ENCODE measurements at regions not wholly inside any gene's neighbourhood (a gene's known extent, or its start where the extent isn't known, plus 50 kb on each side); places are given as distances from the start of the nearest gene placed in this dataset.

DNA sequence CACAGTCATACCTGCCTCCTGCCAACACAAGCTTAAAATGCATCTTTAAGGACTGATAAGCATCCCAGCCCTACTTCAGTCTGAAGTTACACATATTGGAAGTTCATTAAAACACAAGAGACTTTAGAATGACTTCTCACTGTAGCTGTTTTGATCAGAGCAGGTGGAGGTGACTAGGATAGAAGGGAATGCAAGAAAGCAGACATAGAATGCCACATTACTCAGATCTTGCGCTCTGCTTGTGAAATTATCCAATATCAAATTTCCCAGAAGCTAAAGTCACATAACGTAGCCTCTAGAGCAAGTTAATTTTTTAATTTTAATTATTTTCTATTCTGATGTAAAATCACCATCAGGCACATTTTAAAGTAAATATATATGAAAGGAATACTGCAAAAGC is 306.5 kb downstream of the PLOD2 start:
- H2AFZ ChIP-seq: no peak overlapping the region; the same call in 1 of the 2 replicates
- H3K27me3 ChIP-seq (ENCODE audit: insufficient read depth): no peaks in the 10 kb centered on the region
- TF ChIP-seq, protein P1, sequence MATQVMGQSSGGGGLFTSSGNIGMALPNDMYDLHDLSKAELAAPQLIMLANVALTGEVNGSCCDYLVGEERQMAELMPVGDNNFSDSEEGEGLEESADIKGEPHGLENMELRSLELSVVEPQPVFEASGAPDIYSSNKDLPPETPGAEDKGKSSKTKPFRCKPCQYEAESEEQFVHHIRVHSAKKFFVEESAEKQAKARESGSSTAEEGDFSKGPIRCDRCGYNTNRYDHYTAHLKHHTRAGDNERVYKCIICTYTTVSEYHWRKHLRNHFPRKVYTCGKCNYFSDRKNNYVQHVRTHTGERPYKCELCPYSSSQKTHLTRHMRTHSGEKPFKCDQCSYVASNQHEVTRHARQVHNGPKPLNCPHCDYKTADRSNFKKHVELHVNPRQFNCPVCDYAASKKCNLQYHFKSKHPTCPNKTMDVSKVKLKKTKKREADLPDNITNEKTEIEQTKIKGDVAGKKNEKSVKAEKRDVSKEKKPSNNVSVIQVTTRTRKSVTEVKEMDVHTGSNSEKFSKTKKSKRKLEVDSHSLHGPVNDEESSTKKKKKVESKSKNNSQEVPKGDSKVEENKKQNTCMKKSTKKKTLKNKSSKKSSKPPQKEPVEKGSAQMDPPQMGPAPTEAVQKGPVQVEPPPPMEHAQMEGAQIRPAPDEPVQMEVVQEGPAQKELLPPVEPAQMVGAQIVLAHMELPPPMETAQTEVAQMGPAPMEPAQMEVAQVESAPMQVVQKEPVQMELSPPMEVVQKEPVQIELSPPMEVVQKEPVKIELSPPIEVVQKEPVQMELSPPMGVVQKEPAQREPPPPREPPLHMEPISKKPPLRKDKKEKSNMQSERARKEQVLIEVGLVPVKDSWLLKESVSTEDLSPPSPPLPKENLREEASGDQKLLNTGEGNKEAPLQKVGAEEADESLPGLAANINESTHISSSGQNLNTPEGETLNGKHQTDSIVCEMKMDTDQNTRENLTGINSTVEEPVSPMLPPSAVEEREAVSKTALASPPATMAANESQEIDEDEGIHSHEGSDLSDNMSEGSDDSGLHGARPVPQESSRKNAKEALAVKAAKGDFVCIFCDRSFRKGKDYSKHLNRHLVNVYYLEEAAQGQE (IDR thresholded peaks at IDR 0.05; ENCODE audit: unreplicated experiment): no peak
- TF ChIP-seq ZNF114 (CRISPR knock-in tag; IDR thresholded peaks at IDR 0.05) (no peak), ZNF331 (CRISPR knock-in tag; IDR thresholded peaks at IDR 0.05; ENCODE audit: low read depth) (no peak), NANOG (IDR thresholded peaks at IDR 0.05; ENCODE audit: borderline replicate concordance) (no peak), JUNB (IDR thresholded peaks at IDR 0.05; ENCODE audit: unreplicated experiment) (no peak), CREB1 (CRISPR knock-in tag; IDR thresholded peaks at IDR 0.05; ENCODE audit: low read depth) (no peak), EZH2phosphoT487 (IDR thresholded peaks at IDR 0.05; ENCODE audit: unreplicated experiment) (no peak), POLR2AphosphoS5 (IDR thresholded peaks at IDR 0.05; ENCODE audit: low read depth) (no peak)
- TF ChIP-seq, protein P2, sequence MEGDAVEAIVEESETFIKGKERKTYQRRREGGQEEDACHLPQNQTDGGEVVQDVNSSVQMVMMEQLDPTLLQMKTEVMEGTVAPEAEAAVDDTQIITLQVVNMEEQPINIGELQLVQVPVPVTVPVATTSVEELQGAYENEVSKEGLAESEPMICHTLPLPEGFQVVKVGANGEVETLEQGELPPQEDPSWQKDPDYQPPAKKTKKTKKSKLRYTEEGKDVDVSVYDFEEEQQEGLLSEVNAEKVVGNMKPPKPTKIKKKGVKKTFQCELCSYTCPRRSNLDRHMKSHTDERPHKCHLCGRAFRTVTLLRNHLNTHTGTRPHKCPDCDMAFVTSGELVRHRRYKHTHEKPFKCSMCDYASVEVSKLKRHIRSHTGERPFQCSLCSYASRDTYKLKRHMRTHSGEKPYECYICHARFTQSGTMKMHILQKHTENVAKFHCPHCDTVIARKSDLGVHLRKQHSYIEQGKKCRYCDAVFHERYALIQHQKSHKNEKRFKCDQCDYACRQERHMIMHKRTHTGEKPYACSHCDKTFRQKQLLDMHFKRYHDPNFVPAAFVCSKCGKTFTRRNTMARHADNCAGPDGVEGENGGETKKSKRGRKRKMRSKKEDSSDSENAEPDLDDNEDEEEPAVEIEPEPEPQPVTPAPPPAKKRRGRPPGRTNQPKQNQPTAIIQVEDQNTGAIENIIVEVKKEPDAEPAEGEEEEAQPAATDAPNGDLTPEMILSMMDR (conservative IDR thresholded peaks at IDR 0.05; ENCODE audit: low read depth in 2 of 2): no peak
- TF ChIP-seq, protein P3, sequence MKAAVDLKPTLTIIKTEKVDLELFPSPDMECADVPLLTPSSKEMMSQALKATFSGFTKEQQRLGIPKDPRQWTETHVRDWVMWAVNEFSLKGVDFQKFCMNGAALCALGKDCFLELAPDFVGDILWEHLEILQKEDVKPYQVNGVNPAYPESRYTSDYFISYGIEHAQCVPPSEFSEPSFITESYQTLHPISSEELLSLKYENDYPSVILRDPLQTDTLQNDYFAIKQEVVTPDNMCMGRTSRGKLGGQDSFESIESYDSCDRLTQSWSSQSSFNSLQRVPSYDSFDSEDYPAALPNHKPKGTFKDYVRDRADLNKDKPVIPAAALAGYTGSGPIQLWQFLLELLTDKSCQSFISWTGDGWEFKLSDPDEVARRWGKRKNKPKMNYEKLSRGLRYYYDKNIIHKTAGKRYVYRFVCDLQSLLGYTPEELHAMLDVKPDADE (IDR thresholded peaks at IDR 0.05): no peak
- TF ChIP-seq, protein P4, sequence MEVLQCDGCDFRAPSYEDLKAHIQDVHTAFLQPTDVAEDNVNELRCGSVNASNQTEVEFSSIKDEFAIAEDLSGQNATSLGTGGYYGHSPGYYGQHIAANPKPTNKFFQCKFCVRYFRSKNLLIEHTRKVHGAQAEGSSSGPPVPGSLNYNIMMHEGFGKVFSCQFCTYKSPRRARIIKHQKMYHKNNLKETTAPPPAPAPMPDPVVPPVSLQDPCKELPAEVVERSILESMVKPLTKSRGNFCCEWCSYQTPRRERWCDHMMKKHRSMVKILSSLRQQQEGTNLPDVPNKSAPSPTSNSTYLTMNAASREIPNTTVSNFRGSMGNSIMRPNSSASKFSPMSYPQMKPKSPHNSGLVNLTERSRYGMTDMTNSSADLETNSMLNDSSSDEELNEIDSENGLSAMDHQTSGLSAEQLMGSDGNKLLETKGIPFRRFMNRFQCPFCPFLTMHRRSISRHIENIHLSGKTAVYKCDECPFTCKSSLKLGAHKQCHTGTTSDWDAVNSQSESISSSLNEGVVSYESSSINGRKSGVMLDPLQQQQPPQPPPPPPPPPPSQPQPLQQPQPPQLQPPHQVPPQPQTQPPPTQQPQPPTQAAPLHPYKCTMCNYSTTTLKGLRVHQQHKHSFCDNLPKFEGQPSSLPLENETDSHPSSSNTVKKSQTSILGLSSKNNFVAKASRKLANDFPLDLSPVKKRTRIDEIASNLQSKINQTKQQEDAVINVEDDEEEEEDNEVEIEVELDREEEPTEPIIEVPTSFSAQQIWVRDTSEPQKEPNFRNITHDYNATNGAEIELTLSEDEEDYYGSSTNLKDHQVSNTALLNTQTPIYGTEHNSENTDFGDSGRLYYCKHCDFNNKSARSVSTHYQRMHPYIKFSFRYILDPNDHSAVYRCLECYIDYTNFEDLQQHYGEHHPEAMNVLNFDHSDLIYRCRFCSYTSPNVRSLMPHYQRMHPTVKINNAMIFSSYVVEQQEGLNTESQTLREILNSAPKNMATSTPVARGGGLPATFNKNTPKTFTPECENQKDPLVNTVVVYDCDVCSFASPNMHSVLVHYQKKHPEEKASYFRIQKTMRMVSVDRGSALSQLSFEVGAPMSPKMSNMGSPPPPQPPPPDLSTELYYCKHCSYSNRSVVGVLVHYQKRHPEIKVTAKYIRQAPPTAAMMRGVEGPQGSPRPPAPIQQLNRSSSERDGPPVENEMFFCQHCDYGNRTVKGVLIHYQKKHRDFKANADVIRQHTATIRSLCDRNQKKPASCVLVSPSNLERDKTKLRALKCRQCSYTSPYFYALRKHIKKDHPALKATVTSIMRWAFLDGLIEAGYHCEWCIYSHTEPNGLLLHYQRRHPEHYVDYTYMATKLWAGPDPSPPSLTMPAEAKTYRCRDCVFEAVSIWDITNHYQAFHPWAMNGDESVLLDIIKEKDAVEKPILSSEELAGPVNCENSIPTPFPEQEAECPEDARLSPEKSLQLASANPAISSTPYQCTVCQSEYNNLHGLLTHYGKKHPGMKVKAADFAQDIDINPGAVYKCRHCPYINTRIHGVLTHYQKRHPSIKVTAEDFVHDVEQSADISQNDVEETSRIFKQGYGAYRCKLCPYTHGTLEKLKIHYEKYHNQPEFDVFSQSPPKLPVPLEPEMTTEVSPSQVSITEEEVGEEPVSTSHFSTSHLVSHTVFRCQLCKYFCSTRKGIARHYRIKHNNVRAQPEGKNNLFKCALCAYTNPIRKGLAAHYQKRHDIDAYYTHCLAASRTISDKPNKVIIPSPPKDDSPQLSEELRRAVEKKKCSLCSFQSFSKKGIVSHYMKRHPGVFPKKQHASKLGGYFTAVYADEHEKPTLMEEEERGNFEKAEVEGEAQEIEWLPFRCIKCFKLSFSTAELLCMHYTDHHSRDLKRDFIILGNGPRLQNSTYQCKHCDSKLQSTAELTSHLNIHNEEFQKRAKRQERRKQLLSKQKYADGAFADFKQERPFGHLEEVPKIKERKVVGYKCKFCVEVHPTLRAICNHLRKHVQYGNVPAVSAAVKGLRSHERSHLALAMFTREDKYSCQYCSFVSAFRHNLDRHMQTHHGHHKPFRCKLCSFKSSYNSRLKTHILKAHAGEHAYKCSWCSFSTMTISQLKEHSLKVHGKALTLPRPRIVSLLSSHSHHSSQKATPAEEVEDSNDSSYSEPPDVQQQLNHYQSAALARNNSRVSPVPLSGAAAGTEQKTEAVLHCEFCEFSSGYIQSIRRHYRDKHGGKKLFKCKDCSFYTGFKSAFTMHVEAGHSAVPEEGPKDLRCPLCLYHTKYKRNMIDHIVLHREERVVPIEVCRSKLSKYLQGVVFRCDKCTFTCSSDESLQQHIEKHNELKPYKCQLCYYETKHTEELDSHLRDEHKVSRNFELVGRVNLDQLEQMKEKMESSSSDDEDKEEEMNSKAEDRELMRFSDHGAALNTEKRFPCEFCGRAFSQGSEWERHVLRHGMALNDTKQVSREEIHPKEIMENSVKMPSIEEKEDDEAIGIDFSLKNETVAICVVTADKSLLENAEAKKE (CRISPR knock-in tag; IDR thresholded peaks at IDR 0.05): no peak
- H3K36me3 ChIP-seq (ENCODE audit: insufficient read depth): no peaks in the 10 kb centered on the region
- DNase-seq (ENCODE audit: low spot score): no peak
- no peak for ATAC-seq
- Mint-ChIP-seq H3K36me3 (ENCODE audit: low read depth) (no peaks in the 10 kb centered on the region), H3K9me3 (no peaks in the 10 kb centered on the region), H3K27ac (no peak overlapping the region), H3K4me3 (no peak overlapping the region), H3K27me3 (ENCODE audit: insufficient read depth, low read depth, poor library complexity) (no peaks in the 10 kb centered on the region), H3K4me1 (no peaks in the 10 kb centered on the region)
- H3K9me2 ChIP-seq (ENCODE audit: insufficient read depth): no peaks in the 10 kb centered on the region
- no peaks in the 10 kb centered on the region for H3F3A ChIP-seq (replicated peaks; ENCODE audit: low read depth)
- no peak overlapping the region for H3K4me3 ChIP-seq
- H3K4me2 ChIP-seq: no peak overlapping the region
- H3K27ac ChIP-seq (ENCODE audit: low read depth): no peak overlapping the region
- no peaks in the 10 kb centered on the region for H4K20me1 ChIP-seq (replicated peaks; ENCODE audit: insufficient read depth)
- H3K79me2 ChIP-seq (replicated peaks; ENCODE audit: insufficient read depth): no peaks in the 10 kb centered on the region
- no peaks in the 10 kb centered on the region for H3K4me1 ChIP-seq (ENCODE audit: insufficient read depth)
